ENCODE measurements at regions not wholly inside any gene's neighbourhood (a gene's known extent, or its start where the extent isn't known, plus 50 kb on each side); places are given as distances from the start of the nearest gene placed in this dataset.

- no peaks in the 10 kb centered on the region for H3K9me3 ChIP-seq
- no peak for DNase-seq
- intact Hi-C loops (cut with DNase I; ENCODE audit: low total_unique reads), result no loop called here
Measured at GRCh38 chr3:160171813-160172212, 53.4 kb upstream of the C3orf80 start.

GRCh38 chr3:160174621-160175020 is 50.6 kb upstream of the C3orf80 start:
- Histone ChIP-seq H3K27me3 (no peaks in the 10 kb centered on the region), H3K4me1 (no peaks in the 10 kb centered on the region), H3K9me3 (no peaks in the 10 kb centered on the region), H3K36me3 (no peaks in the 10 kb centered on the region), H3K27ac (no peak overlapping the region), H3K4me3 (no peak overlapping the region)
- no peak for TF ChIP-seq POLR2A (IDR thresholded peaks at IDR 0.05)
- TF ChIP-seq CTCF (IDR thresholded peaks at IDR 0.05), result no peak
- no peak for DNase-seq
- intact Hi-C loops (cut with DNase I; ENCODE audit: low total_unique reads), result no loop called here

More at GRCh38 chr3:160171813-160172212, 53.4 kb upstream of the C3orf80 start:
- H3K27me3 ChIP-seq, result no peaks in the 10 kb centered on the region
- no peak overlapping the region for H3K4me3 ChIP-seq
- H3K4me1 ChIP-seq, result no peaks in the 10 kb centered on the region
- TF ChIP-seq POLR2A (IDR thresholded peaks at IDR 0.05), result no peak
- no peak for TF ChIP-seq CTCF (IDR thresholded peaks at IDR 0.05)
- no peak overlapping the region for H3K27ac ChIP-seq
- no peaks in the 10 kb centered on the region for H3K36me3 ChIP-seq

Measured in uterus (tissue), 3 donors.